ENCODE measurements at regions not wholly inside any gene's neighbourhood (a gene's known extent, or its start where the extent isn't known, plus 50 kb on each side); places are given as distances from the start of the nearest gene placed in this dataset.
"Not testable (repeated sequence)": the region's sequence is repeated elsewhere in the genome, so short reads cannot be mapped to it uniquely, and the experiment has no call there.

GRCh38 chr2:180601016-180601415, 379.4 kb upstream of the UBE2E3 start:
- no peak for TF ChIP-seq CTCF (IDR thresholded peaks at IDR 0.05; ENCODE audit: low read depth, low read length)
- in situ Hi-C loops (cut with HindIII; ENCODE audit: low sequenced_read_pairs), result no loop called here
- DNase-seq (ENCODE audit: low read depth, low spot score), result no peak

GRCh38 chr2:180599804-180600203, 380.6 kb upstream of the UBE2E3 start:
- TF ChIP-seq CTCF (IDR thresholded peaks at IDR 0.05; ENCODE audit: low read depth, low read length), result no peak
- in situ Hi-C loops (cut with HindIII; ENCODE audit: low sequenced_read_pairs), result no loop called here
- DNase-seq (ENCODE audit: low read depth, low spot score), result no peak
- no peak overlapping the region for H3K4me3 ChIP-seq (ENCODE audit: low read depth, low read length)

More at GRCh38 chr2:180601016-180601415, 379.4 kb upstream of the UBE2E3 start:
- H3K4me3 ChIP-seq (ENCODE audit: low read depth, low read length), result no peak overlapping the region

- DNase-seq (ENCODE audit: low read depth, low spot score), result no peak
- in situ Hi-C loops (cut with HindIII; ENCODE audit: low sequenced_read_pairs), result no loop called here
- H3K4me3 ChIP-seq (ENCODE audit: low read depth, low read length), result no peak overlapping the region
- no peak for TF ChIP-seq CTCF (IDR thresholded peaks at IDR 0.05; ENCODE audit: low read depth, low read length)
Measured at GRCh38 chr2:180597179-180597578, 383.2 kb upstream of the UBE2E3 start.

GRCh38 chr2:180596453-180596852, 384.0 kb upstream of the UBE2E3 start:
- no peak for TF ChIP-seq CTCF (IDR thresholded peaks at IDR 0.05; ENCODE audit: low read depth, low read length)
- H3K4me3 ChIP-seq (ENCODE audit: low read depth, low read length), result no peak overlapping the region
- in situ Hi-C loops (cut with HindIII; ENCODE audit: low sequenced_read_pairs), result no loop called here
- DNase-seq (ENCODE audit: low read depth, low spot score), result no peak

- in situ Hi-C loops (cut with HindIII; ENCODE audit: low sequenced_read_pairs), result no loop called here
- DNase-seq (ENCODE audit: low read depth, low spot score), result no peak
- no peak for TF ChIP-seq CTCF (IDR thresholded peaks at IDR 0.05; ENCODE audit: low read depth, low read length)
- H3K4me3 ChIP-seq (ENCODE audit: low read depth, low read length), result no peak overlapping the region
Measured at GRCh38 chr2:180591947-180592346, 388.5 kb upstream of the UBE2E3 start.

- in situ Hi-C loops (cut with HindIII; ENCODE audit: low sequenced_read_pairs), result not testable (repeated sequence)
Measured at GRCh38 chr2:180591093-180591781, 389.2 kb upstream of the UBE2E3 start.

GRCh38 chr2:180583441-180584140, 396.8 kb upstream of the UBE2E3 start:
- TF ChIP-seq CTCF (IDR thresholded peaks at IDR 0.05; ENCODE audit: low read depth, low read length), result no peak
- H3K4me3 ChIP-seq (ENCODE audit: low read depth, low read length), result no peak overlapping the region
- in situ Hi-C loops (cut with HindIII; ENCODE audit: low sequenced_read_pairs), result no loop called here
- no peak for DNase-seq (ENCODE audit: low read depth, low spot score)

More at GRCh38 chr2:180591093-180591781, 389.2 kb upstream of the UBE2E3 start:
- DNase-seq (ENCODE audit: low read depth, low spot score); H3K4me3 ChIP-seq (ENCODE audit: low read depth, low read length): not testable (repeated sequence)

Measured in astrocyte of the spinal cord (primary cell).